ENCODE measurements at regions not wholly inside any gene's neighbourhood (a gene's known extent, or its start where the extent isn't known, plus 50 kb on each side); places are given as distances from the start of the nearest gene placed in this dataset.
"Not testable (repeated sequence)": the region's sequence is repeated elsewhere in the genome, so short reads cannot be mapped to it uniquely, and the experiment has no call there.

DNA sequence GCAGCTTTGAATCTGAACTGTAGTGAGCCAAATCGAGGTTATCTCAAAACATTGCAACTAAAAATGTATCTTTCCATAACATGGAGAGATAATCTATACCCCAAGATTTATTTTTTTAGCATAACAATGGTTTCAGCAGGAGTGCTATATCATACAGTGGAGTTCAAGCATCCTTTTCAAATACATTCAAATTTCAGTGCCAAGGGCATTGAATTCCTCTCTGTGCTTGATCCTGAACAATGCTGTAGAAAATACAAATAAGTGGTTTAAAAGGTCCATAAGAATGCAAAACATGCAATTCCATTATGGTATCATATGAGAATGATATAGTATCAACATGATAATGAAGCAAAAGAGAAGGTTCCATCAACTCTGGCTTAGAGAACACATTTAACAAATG lies 201.7 kb downstream of the TXNL1 start:
- Histone ChIP-seq H3K27me3 (no peaks in the 10 kb centered on the region), H3K4me3 (no peak overlapping the region), H3K36me3 (no peaks in the 10 kb centered on the region), H3K27ac (no peak overlapping the region), H3K4me1 (no peaks in the 10 kb centered on the region), H3K9me3 (peaks cover 0 to 5% (median 0%) of the 10 kb centered on the region in 4 donors)
- WGBS, 2 donors = 16 to 66% methylated on average over 1 of the region's 1 CpG
- intact Hi-C loops (cut with DNase I) = no loop called here
- no peak for TF ChIP-seq POLR2A (IDR thresholded peaks at IDR 0.05)
- no peak for TF ChIP-seq EP300 (IDR thresholded peaks at IDR 0.05)
- TF ChIP-seq POLR2AphosphoS5 (IDR thresholded peaks at IDR 0.05) = no peak
- TF ChIP-seq, protein P1, sequence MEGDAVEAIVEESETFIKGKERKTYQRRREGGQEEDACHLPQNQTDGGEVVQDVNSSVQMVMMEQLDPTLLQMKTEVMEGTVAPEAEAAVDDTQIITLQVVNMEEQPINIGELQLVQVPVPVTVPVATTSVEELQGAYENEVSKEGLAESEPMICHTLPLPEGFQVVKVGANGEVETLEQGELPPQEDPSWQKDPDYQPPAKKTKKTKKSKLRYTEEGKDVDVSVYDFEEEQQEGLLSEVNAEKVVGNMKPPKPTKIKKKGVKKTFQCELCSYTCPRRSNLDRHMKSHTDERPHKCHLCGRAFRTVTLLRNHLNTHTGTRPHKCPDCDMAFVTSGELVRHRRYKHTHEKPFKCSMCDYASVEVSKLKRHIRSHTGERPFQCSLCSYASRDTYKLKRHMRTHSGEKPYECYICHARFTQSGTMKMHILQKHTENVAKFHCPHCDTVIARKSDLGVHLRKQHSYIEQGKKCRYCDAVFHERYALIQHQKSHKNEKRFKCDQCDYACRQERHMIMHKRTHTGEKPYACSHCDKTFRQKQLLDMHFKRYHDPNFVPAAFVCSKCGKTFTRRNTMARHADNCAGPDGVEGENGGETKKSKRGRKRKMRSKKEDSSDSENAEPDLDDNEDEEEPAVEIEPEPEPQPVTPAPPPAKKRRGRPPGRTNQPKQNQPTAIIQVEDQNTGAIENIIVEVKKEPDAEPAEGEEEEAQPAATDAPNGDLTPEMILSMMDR (IDR thresholded peaks at IDR 0.05) = no peak
- no peak for DNase-seq

DNA sequence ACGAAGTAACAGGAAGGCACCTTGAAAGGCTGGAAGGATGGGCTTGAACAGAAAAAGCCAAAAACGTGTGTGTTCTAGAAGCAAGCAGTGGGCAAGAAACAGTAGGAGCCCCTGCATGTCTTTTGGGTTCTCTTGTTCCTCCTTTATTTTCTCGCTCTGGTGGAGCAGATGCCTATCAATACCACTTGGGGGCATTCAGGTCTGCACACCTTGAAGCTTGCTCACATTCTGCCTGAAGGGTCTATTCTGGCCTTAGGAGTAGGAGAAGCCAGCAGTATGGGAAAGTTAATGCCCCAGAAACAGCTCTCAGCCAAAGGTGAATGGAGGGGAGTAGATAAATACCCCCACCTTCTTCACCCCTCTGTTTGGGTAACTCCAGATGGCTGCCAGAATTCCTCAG lies 204.5 kb downstream of the TXNL1 start:
- no peak overlapping the region for H3K4me3 ChIP-seq
- intact Hi-C loops (cut with DNase I) = no loop called here
- 50 to 82% methylated on average over 3 of the region's 3 CpGs for WGBS, 2 donors

DNA sequence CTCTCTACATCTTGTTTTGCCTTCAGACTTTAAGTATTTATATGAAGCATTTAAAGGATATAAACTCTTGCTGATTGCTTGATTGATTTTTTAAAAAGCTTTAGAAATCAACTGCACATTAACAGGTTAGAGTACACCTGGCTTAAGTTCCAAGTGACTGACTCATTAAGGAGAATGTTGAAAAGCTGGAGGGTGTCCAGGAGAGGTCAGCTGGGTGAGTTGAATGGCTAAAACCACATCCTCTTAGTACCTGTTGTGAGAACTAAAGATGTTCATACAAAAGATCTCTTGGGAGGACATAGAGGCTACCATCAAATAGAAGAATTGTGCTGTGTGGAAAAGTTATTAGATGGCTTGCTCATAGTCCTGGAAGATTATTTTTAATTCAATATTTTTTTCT lies 206.8 kb downstream of the TXNL1 start:
- no peaks in the 10 kb centered on the region for H3K36me3 ChIP-seq
- H3K27ac ChIP-seq = no peak overlapping the region
- peaks cover 0 to 5% (median 0%) of the 10 kb centered on the region in 4 donors for H3K9me3 ChIP-seq
- no peak overlapping the region for H3K4me3 ChIP-seq
- H3K4me1 ChIP-seq = no peaks in the 10 kb centered on the region
- no peak for DNase-seq
- no peaks in the 10 kb centered on the region for H3K27me3 ChIP-seq
- intact Hi-C loops (cut with DNase I) = no loop called here
- TF ChIP-seq EP300 (IDR thresholded peaks at IDR 0.05) = no peak
- TF ChIP-seq, protein P1 (IDR thresholded peaks at IDR 0.05) = no peak
- no peak for TF ChIP-seq POLR2A (IDR thresholded peaks at IDR 0.05)
- TF ChIP-seq POLR2AphosphoS5 (IDR thresholded peaks at IDR 0.05) = no peak

More for the DNA sequence above, 204.5 kb downstream of the TXNL1 start:
- no peaks in the 10 kb centered on the region for H3K4me1 ChIP-seq
- H3K27ac ChIP-seq = no peak overlapping the region
- TF ChIP-seq, protein P1 (IDR thresholded peaks at IDR 0.05) = no peak
- no peak for TF ChIP-seq POLR2A (IDR thresholded peaks at IDR 0.05)
- no peak for TF ChIP-seq EP300 (IDR thresholded peaks at IDR 0.05)
- TF ChIP-seq POLR2AphosphoS5 (IDR thresholded peaks at IDR 0.05) = no peak
- H3K36me3 ChIP-seq = no peaks in the 10 kb centered on the region
- peaks cover 0 to 3% (median 0%) of the 10 kb centered on the region in 4 donors for H3K9me3 ChIP-seq
- H3K27me3 ChIP-seq = no peaks in the 10 kb centered on the region
- no peak for DNase-seq

DNA sequence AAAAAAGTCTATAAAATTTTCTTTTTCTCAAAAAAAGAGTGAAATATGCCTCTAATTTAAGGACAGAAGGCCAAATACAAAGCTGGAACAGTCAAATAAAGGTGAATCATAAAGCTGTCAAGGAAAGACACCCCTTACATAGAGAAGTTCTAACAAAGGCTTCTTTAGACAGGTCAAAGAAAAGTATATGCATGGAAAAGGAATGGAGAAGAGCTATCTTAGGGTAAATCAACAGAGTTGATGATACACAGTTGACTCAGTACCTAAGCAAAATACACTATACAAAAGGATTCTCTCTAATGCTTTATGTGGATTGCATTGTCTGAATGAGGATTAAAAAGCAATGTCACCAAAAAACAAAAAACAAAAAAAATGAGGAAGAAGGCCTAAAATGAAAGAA lies 214.8 kb downstream of the TXNL1 start:
- Histone ChIP-seq H3K9me3 (peaks cover 0 to 5% (median 0%) of the 10 kb centered on the region in 4 donors), H3K36me3 (no peaks in the 10 kb centered on the region), H3K27ac (no peak overlapping the region), H3K4me3 (no peak overlapping the region), H3K4me1 (no peaks in the 10 kb centered on the region), H3K27me3 (no peaks in the 10 kb centered on the region)
- TF ChIP-seq EP300 (IDR thresholded peaks at IDR 0.05) (no peak), POLR2AphosphoS5 (IDR thresholded peaks at IDR 0.05) (no peak), POLR2A (IDR thresholded peaks at IDR 0.05) (no peak)
- TF ChIP-seq, protein P1 (IDR thresholded peaks at IDR 0.05) = no peak
- no peak for DNase-seq
- intact Hi-C loops (cut with DNase I) = no loop called here

DNA sequence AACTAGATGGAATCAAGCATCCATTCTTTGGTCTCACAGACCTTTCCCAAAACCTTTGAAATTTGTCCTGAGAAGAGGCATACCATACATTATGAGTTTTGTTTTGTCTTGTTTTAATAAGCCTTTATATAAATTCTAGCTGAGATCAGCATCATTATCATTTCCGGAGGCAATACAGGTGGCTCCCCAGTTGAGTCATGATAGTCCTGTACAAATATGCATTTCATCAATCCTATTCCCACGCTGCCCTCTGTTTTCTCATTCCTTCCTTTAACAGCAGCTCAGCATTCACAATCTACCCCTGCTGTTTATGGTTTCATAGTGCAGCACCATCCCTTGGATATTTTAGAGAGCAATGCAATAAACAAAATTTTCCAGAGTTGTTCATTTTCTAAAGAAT lies 216.7 kb downstream of the TXNL1 start:
- no peak overlapping the region for H3K4me3 ChIP-seq
- TF ChIP-seq, protein P1 (IDR thresholded peaks at IDR 0.05) = no peak
- no peak for TF ChIP-seq POLR2A (IDR thresholded peaks at IDR 0.05)
- TF ChIP-seq EP300 (IDR thresholded peaks at IDR 0.05) = no peak
- TF ChIP-seq POLR2AphosphoS5 (IDR thresholded peaks at IDR 0.05) = no peak
- 84 to 89% methylated on average over 2 of the region's 2 CpGs for WGBS, 2 donors

DNA sequence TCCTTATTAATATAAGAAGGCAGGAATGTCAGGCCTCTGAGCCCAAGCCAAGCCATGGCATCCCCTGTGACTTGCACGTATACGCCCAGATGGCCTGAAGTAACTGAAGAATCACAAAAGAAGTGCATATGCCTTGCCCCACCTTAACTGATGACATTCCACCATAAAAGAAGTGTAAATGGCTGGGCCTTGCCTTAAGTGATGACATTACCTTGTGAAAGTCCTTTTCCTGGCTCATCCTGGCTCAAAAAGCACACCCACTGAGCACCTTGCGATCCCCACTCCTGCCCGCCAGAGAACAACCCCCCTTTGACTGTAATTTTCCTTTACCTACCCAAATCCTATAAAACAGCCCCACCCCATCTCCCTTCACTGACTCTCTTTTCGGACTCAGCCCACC lies 217.5 kb downstream of the TXNL1 start:
- H3K27ac ChIP-seq; H3K9me3 ChIP-seq; H3K27me3 ChIP-seq; H3K36me3 ChIP-seq; DNase-seq; H3K4me3 ChIP-seq; intact Hi-C loops (cut with DNase I); H3K4me1 ChIP-seq: not testable (repeated sequence)
- WGBS, 2 donors = 88 to 92% methylated on average over 5 of the region's 5 CpGs

More for the DNA sequence above, 216.7 kb downstream of the TXNL1 start:
- H3K27ac ChIP-seq = no peak overlapping the region
- no peaks in the 10 kb centered on the region for H3K9me3 ChIP-seq
- intact Hi-C loops (cut with DNase I) = no loop called here
- no peaks in the 10 kb centered on the region for H3K27me3 ChIP-seq
- no peaks in the 10 kb centered on the region for H3K4me1 ChIP-seq
- no peaks in the 10 kb centered on the region for H3K36me3 ChIP-seq
- no peak for DNase-seq

All from sigmoid colon (tissue), 6 donors.